GM12873 (cell line): ENCODE measurements at regions not wholly inside any gene's neighbourhood (a gene's known extent, or its start where the extent isn't known, plus 50 kb on each side); places are given as distances from the start of the nearest gene placed in this dataset.

Experiments
- CTCF ChIP-seq: IDR thresholded peaks from 2 replicates; pipeline ENCODE4 v1.5.1; 2012; ENCODE audit warnings: low read depth, mild to moderate bottlenecking, moderate library complexity, low read length, control low read depth; ENCODE audit not compliant: insufficient read depth; ENCODE audit errors: missing control alignments

- no peak for TF ChIP-seq CTCF
Measured at GRCh38 chr2:107266555-107266954, 380.6 kb upstream of the ST6GAL2 start.

GRCh38 chr2:107267086-107267485, 381.1 kb upstream of the ST6GAL2 start:
- no peak for TF ChIP-seq CTCF

DNA sequence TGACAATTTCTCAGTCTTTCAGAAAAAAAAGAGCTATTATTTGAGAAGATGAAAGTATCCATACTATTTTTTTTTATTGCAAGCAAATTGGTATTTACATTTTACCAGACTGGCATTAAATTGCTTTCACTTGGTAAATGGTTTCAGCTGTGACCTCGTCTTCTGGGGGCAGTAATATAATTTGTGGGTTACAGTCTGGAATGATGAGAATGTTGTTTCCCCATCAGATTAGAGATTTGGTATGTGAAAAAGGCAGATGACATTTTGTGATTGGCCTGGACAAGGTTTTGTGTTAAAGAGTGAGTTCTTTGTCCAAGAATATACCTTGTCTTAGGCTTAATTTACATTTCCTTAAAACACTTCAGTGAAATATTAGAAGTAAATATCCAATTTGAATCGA, 390.1 kb upstream of the ST6GAL2 start:
- TF ChIP-seq CTCF = no peak

DNA sequence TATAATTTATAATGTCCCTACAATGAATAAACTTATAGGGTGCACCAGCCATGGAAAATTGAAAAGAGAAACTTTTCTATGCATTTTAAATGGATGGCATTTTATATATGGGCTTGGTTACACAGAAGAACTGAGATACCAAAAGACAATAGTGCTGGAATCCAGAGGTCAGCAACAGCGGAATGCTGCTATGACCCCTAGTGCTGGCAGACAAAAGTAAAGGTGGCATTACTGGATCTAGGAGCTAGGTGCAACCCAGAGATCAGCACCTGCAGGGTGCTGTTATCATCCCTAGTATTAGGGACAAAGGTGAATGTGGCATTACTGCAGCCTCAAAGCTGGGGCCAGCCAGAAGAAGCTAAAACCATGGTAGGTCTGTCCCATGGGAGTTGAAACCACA, 392.7 kb upstream of the ST6GAL2 start:
- no peak for TF ChIP-seq CTCF

- no peak for TF ChIP-seq CTCF
Measured at GRCh38 chr2:107281637-107282036, 395.7 kb upstream of the ST6GAL2 start.

- no peak for TF ChIP-seq CTCF
Measured at GRCh38 chr2:107282135-107282534, 396.2 kb upstream of the ST6GAL2 start.

DNA sequence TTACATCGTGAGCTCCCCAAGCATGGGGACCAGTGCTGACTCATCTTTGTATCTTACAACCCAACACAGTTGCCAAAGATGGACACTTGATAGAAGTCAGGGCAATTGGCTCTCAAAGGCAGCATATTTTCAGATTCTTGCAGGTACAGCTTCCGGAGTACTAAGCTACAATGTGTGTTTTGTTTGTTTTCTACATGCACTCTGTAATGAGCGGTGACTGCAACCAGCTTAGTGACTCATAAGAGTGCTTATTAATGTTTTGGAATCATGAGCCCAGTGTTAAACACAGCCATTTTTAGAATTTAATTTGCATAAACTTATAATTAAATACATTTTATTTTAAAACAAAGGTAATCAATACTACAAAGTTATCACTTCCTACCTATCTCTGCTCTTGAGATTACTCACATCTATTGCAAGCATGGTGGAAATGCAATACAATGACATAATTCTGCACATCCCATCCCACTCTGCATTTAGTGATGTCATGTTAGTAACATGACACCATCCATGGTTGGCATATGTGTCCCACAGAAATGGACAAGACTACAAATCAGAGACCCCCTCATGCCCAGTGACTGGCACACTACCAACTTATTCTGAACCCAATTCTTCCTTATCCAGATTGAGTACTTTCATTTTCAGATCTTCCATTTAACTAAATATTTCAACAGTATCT, 399.8 kb upstream of the ST6GAL2 start:
- TF ChIP-seq CTCF = no peak

DNA sequence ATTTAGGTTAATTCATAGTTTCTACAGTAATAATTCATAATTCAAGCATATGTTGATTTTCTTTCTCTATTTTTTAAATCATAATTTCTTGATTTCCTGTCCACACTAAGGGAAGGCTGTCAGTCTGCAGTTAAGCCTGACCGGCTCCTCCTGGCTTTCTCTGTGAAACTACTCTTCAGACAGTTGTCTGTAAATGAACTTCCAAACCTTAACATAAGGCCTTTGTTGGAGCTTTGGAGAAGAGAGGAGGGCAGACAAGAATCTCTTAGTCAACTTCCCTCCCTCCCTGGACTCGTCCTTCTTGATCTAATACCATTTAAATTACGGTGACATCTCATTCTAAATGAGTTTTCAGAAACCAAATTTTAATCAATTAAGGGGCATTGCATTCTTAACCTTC, 404.1 kb upstream of the ST6GAL2 start:
- TF ChIP-seq CTCF = no peak
